Neural cell (in vitro differentiated cells): ENCODE measurements at regions not wholly inside any gene's neighbourhood (a gene's known extent, or its start where the extent isn't known, plus 50 kb on each side); places are given as distances from the start of the nearest gene placed in this dataset.
"Not testable (repeated sequence)": the region's sequence is repeated elsewhere in the genome, so short reads cannot be mapped to it uniquely, and the experiment has no call there.

Experiments
- CTCF ChIP-seq: fragments of 450-650 bp; IDR thresholded peaks from 2 replicates; pipeline ENCODE4 v1.5.1; 2014; ENCODE audit warnings: antibody characterized with exemption, mild to moderate bottlenecking, moderate library complexity; ENCODE audit not compliant: poor library complexity, severe bottlenecking
- EZH2 ChIP-seq: fragments of 200-600, 300-800 bp; shearing (Covaris generic), sonication (generic); IDR thresholded peaks from 2 replicates; pipeline ENCODE4 v1.6.1; 2014; ENCODE audit warnings: antibody characterized with exemption, low read length, borderline replicate concordance, mild to moderate bottlenecking; ENCODE audit not compliant: insufficient read depth, poor library complexity, severe bottlenecking

DNA sequence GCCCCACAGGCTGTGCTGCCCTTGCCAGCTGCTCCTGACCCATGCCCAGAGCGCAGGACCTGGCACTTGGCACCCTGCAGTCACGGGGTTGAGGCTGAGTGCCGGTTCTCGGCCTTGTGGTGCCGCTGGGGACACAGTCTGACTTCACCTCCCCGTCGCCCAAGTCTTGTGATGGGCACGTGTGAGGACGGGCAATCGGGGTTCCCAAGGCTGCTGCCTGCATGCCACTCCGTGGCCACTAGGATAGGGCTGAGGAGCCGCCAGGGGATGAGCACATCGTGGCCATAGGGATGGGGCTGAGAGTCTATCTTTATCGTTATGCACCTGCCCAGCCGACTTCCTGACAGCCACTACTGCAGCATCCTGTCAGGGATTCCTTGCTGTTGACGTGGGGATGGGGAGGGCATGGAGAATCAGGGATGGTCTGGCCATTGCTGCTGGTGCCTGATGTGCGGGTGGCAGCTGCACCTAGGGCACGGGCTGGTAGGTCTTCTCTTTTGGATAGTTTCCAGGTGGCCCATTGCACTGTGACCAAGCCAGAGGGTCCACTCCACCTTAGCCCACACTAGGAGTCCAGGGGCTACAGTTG is 243.5 kb downstream of the FOXD4L6 start:
- TF ChIP-seq EZH2, CTCF: not testable (repeated sequence)
